ENCODE measurements at regions not wholly inside any gene's neighbourhood (a gene's known extent, or its start where the extent isn't known, plus 50 kb on each side); places are given as distances from the start of the nearest gene placed in this dataset.

- no peak overlapping the region for H3K4me3 ChIP-seq (ENCODE audit: low read depth, low read length)
- no peaks in the 10 kb centered on the region for H3K9me3 ChIP-seq (ENCODE audit: control insufficient read depth, insufficient read depth, low read depth, low read length)
- CTCF ChIA-PET: no interaction called here
- no peak overlapping the region for H3K27ac ChIP-seq (ENCODE audit: extremely low read depth, low read depth, low read length)
- no peaks in the 10 kb centered on the region for H3K4me1 ChIP-seq (ENCODE audit: control insufficient read depth, insufficient read depth, low read length)
- POLR2A ChIA-PET: no interaction called here
- no peaks in the 10 kb centered on the region for H3K36me3 ChIP-seq (ENCODE audit: control insufficient read depth in 2 of 2, insufficient read depth in 1 of 2, low read length in 2 of 2)
- no peak for TF ChIP-seq ZNF18 (tag by site-specific recombination; IDR thresholded peaks at IDR 0.05)
Measured at GRCh38 chr12:102568276-102568675, 87.9 kb upstream of the IGF1 start.

GRCh38 chr12:102567031-102567985, 86.9 kb upstream of the IGF1 start:
- Histone ChIP-seq H3K27ac (ENCODE audit: extremely low read depth, low read depth, low read length) (no peak overlapping the region), H3K4me3 (ENCODE audit: low read depth, low read length) (no peak overlapping the region), H3K9me3 (ENCODE audit: control insufficient read depth, insufficient read depth, low read depth, low read length) (no peaks in the 10 kb centered on the region), H3K4me1 (ENCODE audit: control insufficient read depth, insufficient read depth, low read length) (no peaks in the 10 kb centered on the region), H3K36me3 (ENCODE audit: control insufficient read depth in 2 of 2, insufficient read depth in 1 of 2, low read length in 2 of 2) (no peaks in the 10 kb centered on the region)
- ChIA-PET CTCF (interaction anchor here (0.7 kb wide), 1 partner anchor 617 kb away, joined by 4 read pairs; no protein-coding TSS in a partner anchor), POLR2A (interaction anchor here (0.8 kb wide), 1 partner anchor 117 kb away, joined by 3 read pairs; no protein-coding TSS in a partner anchor)
- TF ChIP-seq ZNF624 (tag by site-specific recombination; IDR thresholded peaks at IDR 0.05) (no peak), ZNF747 (tag by site-specific recombination; IDR thresholded peaks at IDR 0.05) (no peak), ZFP69B (tag by site-specific recombination; IDR thresholded peaks at IDR 0.05) (no peak), PRDM1 (tag by site-specific recombination; IDR thresholded peaks at IDR 0.05) (no peak), ZNF513 (tag by site-specific recombination; IDR thresholded peaks at IDR 0.05) (no peak), EGR2 (tag by site-specific recombination; IDR thresholded peaks at IDR 0.05; ENCODE audit: low read depth) (no peak), ZNF350 (tag by site-specific recombination; IDR thresholded peaks at IDR 0.05) (no peak), ZNF645 (tag by site-specific recombination; IDR thresholded peaks at IDR 0.05) (no peak), ZNF121 (tag by site-specific recombination; IDR thresholded peaks at IDR 0.05) (no peak), ZNF560 (tag by site-specific recombination; IDR thresholded peaks at IDR 0.05; ENCODE audit: borderline replicate concordance) (no peak), ZNF596 (tag by site-specific recombination; IDR thresholded peaks at IDR 0.05) (no peak), ZNF423 (tag by site-specific recombination; IDR thresholded peaks at IDR 0.05) (no peak), ZNF791 (tag by site-specific recombination; IDR thresholded peaks at IDR 0.05) (no peak), ZNF354C (tag by site-specific recombination; IDR thresholded peaks at IDR 0.05; ENCODE audit: borderline replicate concordance, low read depth) (no peak), ZNF558 (tag by site-specific recombination; IDR thresholded peaks at IDR 0.05) (no peak), ZNF266 (tag by site-specific recombination; IDR thresholded peaks at IDR 0.05; ENCODE audit: low read depth) (no peak), AEBP2 (tag by site-specific recombination; IDR thresholded peaks at IDR 0.05; ENCODE audit: borderline replicate concordance) (no peak), ZNF837 (tag by site-specific recombination; IDR thresholded peaks at IDR 0.05) (no peak), ZFP3 (tag by site-specific recombination; IDR thresholded peaks at IDR 0.05; ENCODE audit: low read depth) (no peak), ZNF2 (tag by site-specific recombination; IDR thresholded peaks at IDR 0.05) (no peak)
